ENCODE measurements at regions not wholly inside any gene's neighbourhood (a gene's known extent, or its start where the extent isn't known, plus 50 kb on each side); places are given as distances from the start of the nearest gene placed in this dataset.
"Not testable (repeated sequence)": the region's sequence is repeated elsewhere in the genome, so short reads cannot be mapped to it uniquely, and the experiment has no call there.

GRCh38 chr2:12602661-12603060 is 114.1 kb upstream of the TRIB2 start:
- DNase-seq, result peak; percentile 34

DNA sequence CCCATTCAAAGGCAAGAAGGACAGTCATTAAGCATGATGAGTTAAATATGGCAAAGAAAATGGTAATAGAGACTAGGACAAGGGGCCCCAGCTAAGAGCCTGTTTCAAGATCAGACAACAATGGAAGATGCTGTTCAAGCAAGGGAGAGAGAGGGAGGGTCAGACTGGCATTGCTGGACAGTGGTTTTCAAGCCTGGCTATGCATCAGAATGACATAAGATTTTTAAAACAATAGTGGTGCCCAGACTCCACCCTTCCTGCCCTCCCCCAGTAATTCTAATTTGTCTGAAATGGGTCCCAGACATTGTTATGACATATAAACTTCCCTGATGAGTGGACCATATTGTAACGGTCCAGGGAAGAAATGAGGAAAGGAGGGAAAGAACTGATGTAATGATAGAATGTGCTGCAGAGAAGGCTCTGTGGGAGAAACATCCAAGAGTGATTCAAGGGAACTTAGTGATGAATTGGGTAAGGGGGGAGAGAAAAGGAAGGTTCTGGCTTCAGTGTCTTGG is 112.9 kb upstream of the TRIB2 start:
- DNase-seq, result no peak

DNA sequence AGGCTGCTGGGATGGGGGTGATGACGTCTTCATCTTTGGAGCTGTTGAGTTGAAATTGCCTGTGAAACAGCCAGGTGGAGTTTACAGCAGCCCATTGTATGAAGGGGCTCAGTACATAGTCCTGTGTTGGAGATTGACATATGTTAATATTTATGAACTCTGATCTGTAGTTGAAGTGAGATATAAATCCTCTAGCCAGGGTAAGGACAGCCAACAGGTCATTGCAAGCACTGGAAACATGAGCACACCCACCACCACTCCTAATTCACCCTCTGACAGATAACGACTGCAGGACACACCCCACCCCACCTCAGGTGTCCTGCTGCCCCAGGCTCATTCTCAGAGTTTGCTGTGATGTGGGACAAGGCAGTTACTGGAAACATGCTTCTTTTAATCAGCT is 112.4 kb upstream of the TRIB2 start:
- DNase-seq, result no peak

- no peak for DNase-seq
These were observed 111.4 kb upstream of the TRIB2 start for GRCh38 chr2:12605366-12605765.

GRCh38 chr2:12605936-12606335 is 110.8 kb upstream of the TRIB2 start:
- no peak for DNase-seq

- DNase-seq, result peak; percentile 59
These were observed 110.2 kb upstream of the TRIB2 start for GRCh38 chr2:12606472-12607000.

GRCh38 chr2:12607971-12608370 is 108.8 kb upstream of the TRIB2 start:
- no peak for DNase-seq

GRCh38 chr2:12610314-12610713 is 106.4 kb upstream of the TRIB2 start:
- DNase-seq, result no peak

GRCh38 chr2:12612168-12612567 is 104.6 kb upstream of the TRIB2 start:
- DNase-seq, result no peak

GRCh38 chr2:12612671-12613070 is 104.1 kb upstream of the TRIB2 start:
- no peak for DNase-seq

DNA sequence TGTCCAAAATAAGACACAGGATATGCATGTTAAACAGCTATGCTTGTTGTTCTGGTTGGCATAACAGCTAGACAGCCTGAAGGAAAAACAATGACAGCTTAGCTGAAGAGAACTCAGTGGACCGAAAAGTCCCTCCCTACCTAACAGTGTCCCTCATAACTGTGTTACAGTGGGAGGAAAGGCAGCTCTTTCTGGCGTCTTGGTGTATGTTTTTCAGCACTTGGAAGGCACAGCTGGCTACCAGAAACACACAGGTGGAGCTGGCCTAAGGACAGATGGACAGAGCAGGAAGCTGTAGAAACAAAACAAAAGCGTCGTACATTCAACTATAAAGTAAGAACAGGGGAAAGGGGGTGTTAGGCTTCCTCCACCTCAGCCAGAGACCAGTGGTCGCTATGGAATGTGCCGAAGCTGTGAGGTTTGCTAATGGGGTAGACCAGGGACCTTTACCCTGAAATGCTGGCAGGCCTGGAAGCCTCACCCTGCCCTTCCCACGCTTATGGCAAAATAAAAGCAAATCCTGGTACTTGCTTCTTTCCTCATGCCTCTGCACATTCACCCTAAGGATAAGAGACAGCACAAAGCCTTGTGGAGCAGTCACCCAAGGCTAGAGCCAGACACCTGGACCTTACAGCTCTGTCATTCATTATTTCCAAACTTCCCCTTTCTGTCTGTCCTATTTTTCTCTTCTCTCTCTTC is 103.5 kb upstream of the TRIB2 start:
- no peak for DNase-seq

DNA sequence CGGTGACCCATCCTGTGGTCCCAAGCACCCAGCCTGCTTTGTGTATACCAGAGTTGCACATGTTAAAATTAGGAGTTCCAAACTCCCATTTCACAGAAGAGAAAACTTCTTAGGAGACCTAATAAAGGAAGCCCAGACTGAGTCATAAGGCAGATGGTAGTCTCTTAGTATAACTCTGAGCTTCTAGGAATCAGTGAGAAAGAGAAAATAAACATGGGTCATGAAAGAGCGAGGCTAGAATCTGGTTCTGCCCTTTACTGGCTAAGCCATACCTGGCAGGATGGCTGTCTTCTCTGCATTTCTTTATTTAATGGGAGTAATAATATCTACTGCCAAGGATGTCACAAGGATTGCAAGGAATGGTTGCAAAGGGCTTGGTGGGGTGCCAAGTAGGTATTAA is 101.2 kb upstream of the TRIB2 start:
- DNase-seq, result no peak

DNA sequence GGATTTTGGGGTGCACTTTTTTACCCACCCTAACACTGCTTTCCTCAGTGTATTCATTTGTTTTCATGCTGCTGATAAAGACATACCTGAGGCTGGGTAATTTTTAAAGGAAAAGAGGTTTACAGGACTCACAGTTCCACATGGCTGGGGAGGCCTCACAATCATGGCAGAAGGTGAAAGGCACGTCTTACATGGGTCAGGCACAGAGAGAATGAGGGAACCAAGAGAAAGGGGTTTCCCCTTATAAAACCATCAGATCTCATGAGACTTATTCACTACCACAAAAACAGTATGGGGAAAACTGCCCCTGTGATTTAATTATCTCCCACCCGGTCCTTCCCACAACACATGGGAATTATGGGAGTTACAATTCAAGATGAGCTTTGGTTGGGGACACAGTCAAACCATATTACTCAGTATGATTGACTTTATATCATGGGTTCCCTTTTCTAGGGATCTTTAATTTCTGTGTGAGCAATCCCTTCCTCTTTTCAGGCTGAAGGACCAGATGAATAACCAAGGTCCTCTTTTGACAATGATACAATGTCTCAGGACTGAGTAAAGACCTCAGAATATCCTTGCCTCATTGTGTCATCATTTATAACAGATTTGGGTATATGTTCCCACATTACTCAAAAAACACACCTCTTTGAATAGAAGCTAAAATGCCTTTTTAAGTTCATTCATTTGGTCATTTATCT is 100.1 kb upstream of the TRIB2 start:
- DNase-seq, result no peak

- DNase-seq, result no peak
These were observed 99.4 kb upstream of the TRIB2 start for GRCh38 chr2:12617366-12617765.

DNA sequence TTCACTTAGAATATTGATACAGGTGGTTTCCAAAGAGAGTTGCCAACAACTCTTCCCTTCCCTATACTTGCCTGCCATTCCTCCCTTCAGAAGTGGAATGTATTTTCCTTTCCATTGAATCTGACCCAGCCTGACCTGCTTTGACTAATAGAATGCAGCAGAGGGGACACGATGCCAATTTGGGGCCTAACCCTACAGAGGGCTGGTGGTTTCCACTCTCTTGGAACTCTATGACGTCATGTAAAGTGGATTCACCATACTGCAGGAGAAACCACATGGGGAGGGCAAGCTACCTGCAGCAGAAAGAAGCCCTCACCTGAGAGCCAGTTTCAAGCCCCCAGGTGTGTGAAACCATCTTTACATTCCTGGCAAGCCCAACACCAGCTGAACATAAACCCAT is 98.9 kb upstream of the TRIB2 start:
- DNase-seq, result no peak

GRCh38 chr2:12618576-12618975 is 98.2 kb upstream of the TRIB2 start:
- DNase-seq, result peak; percentile 11

DNA sequence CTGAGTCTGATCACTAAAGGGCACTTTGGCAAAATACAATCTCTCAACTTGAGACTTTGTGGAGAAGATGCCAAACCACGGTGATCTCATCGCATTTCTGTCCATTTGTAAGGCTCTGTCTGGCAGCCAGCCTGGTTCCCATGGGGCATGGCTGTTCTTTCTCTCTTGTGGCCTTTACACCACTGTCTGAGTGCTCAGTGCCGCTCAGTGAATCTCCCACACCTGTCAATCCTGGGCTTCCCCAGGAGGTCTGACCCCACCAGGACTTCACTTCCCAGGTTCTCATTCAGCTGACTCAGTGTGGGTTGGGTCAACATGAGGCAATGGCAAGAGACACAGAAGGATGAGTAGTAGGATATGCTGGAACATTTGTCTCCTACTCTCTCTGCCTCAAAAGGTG is 96.8 kb upstream of the TRIB2 start:
- no peak for DNase-seq

DNA sequence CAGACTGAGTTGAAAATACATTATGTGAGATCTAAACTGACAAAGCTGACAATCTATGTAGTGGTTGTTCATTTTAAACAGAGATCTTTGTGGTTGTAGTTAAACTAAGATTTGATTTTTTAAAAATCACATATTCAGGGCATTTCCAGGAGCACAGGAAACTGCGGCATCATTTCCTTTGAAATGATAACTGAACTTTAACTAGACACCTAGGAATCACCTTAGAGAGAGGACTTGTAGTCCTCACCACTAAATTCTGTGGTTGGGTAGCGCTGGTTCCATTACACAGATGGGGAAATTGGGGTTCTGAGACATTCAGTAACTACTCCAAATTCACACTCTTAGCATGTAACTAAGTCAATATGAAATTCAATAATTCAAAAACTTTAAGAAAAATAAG is 96.0 kb upstream of the TRIB2 start:
- DNase-seq, result no peak

DNA sequence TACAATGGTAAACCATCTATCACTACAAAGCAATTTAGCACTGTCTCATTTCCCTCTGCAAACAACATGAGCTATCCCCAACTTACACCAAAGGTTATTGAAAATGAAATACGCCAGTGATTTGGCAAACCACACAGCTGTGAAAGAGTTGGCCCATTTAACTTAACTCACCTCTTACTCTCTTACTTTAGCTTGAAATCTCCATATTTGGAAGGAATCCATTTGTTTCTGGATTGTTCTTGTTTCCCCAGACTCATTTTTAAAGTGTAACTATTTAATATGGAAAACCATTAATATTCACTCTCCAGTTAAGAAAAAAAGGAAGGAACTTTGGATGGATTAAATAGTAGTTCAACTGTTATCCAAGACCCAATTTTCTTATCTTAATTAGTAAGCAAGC is 93.7 kb upstream of the TRIB2 start:
- no peak for DNase-seq

GRCh38 chr2:12624384-12624783 is 92.4 kb upstream of the TRIB2 start:
- no peak for DNase-seq

DNA sequence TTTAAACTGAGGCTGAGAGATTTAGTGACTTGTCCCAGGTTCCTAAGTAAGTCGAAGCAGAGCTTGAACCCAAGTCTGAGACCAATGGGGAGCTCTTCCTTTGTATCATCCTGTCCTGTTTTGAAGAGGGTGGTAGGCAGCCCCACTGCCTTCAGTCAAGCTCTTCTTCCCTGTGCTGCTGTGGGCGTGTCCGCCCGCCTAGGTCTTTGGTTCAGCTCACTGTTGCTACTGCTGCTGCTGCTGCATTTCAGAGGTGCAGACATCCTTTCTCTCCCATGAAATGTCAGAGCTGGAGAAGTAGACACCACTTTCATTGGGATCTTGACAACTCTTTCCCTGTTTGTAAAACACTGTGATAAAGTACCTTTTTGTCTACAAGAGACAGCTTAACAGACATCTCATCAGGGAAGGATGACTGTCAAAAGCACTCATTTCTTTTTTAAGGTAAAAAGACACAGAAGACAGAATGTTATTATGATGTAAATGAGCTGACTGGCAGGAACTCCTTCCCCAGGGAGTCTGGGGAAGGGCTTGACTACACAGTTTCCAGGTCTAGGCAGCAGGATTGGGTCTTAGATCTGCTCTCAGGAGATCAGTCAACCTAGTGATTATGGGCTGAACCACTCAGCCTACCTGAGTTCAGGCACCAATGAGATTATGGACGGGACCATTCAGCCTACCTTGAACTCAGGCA is 91.7 kb upstream of the TRIB2 start:
- no peak for DNase-seq

DNA sequence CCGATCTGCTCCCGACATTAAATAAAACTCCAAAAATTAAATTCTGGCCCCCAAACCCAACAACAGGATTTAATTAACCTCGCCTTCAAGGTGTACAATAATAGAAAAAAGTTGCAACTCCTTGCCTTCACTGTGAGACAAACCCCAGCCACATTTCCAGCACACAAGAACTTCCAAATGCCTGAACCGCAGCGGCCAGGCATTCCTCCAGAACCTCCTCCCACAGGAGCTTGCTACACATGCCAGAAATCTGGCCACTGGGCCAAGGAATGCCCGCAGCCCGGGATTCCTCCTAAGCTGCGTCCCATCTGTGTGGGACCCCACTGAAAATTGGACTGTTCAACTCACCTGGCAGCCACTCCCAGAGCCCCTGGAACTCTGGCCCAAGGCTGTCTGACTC is 88.2 kb upstream of the TRIB2 start:
- not testable (repeated sequence) for DNase-seq

All from skin of body (tissue), 1 donor.